Astrocyte of the spinal cord (primary cell): ENCODE measurements at regions not wholly inside any gene's neighbourhood (a gene's known extent, or its start where the extent isn't known, plus 50 kb on each side); places are given as distances from the start of the nearest gene placed in this dataset.

Source experiments
- DNase-seq: peaks from one replicate; pipeline ENCODE4 v3.0.0; 2011; ENCODE audit warnings: low read depth, low spot score
- H3K4me3 ChIP-seq: 2 replicates; pipeline ENCODE4 v1.5.1; 2011; ENCODE audit warnings: low read depth, mild to moderate bottlenecking, low read length, moderate library complexity
- CTCF ChIP-seq: IDR thresholded peaks from 2 replicates; pipeline ENCODE4 v1.5.1; 2012; ENCODE audit warnings: low read depth, mild to moderate bottlenecking, low read length, inconsistent platforms
- in situ Hi-C: cut with HindIII; loops from 2 replicates; pipeline ENCODE4 v1.10.0; 2017; ENCODE audit warnings: low sequenced_read_pairs

- TF ChIP-seq CTCF: no peak
- in situ Hi-C loops: no loop called here
- H3K4me3 ChIP-seq: no peak overlapping the region
- no peak for DNase-seq
These were observed 396.5 kb downstream of the IRS2 start for GRCh38 chr13:109389892-109390345.

GRCh38 chr13:109389456-109389855 is 396.9 kb downstream of the IRS2 start:
- peak; percentile 30 for DNase-seq
- no peak overlapping the region for H3K4me3 ChIP-seq
- in situ Hi-C loops: no loop called here
- no peak for TF ChIP-seq CTCF

- no peak overlapping the region for H3K4me3 ChIP-seq
- no peak for DNase-seq
- no peak for TF ChIP-seq CTCF
- in situ Hi-C loops: no loop called here
These were observed 398.9 kb downstream of the IRS2 start for GRCh38 chr13:109387471-109387870.

DNA sequence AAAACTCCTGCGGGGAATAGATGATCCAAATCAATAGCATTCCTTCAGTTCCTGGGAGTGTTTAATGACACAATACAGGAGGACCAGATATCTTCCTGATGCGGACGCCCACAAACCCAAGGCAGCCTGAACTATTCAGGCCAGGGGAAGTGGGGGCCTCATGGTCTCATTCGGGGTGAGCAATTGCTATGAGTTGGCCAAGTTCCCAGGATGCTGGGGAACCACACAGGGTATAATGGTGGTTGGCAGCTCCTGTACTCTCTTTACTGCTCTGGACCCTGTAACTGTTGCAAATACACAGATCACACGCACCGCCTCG is 401.2 kb downstream of the IRS2 start:
- DNase-seq: peak; percentile 78
- in situ Hi-C loops: no loop called here
- TF ChIP-seq CTCF: no peak
- H3K4me3 ChIP-seq: no peak overlapping the region

DNA sequence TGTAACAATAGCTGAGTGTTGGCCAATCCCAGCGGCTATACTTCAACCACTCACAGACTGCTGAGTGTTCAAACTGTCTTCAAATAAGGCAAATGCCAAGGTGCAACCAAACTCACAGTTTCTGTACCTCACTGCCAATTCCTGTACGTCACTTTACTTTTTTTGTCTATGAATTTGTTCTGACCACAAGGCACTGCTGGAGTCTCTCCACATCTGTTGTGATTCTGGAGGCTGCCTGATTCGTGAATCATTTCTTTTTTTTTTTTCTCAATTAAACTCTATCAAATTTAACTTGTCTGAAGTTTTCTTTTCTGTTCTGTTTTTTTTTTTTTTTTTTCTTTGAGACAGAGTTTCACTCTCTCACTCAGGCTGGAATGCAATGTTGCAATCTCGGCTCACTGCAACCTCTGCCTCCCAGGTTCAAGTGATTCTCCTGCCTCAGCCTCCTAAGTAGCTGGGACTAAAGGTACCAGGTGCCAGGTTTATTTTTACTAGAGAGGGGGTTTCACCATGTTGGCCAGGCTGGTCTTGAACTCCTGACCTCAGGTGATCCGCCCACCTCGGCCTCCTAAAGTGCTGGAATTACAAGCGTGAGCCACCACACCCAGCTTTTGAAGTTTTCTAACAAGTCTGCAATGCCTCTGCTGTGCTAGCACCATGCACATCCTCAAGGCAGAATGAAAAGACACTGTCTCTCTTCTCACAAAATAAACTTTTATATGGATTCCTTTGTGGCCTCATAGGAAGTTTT is 401.7 kb downstream of the IRS2 start:
- in situ Hi-C loops: no loop called here
- TF ChIP-seq CTCF: no peak
- H3K4me3 ChIP-seq: no peak overlapping the region
- DNase-seq: peak; percentile 97

GRCh38 chr13:109383683-109384082 is 402.7 kb downstream of the IRS2 start:
- in situ Hi-C loops: no loop called here
- no peak for TF ChIP-seq CTCF
- peak; percentile 87 for DNase-seq
- no peak overlapping the region for H3K4me3 ChIP-seq
